BE2C (cell line): ENCODE measurements at regions not wholly inside any gene's neighbourhood (a gene's known extent, or its start where the extent isn't known, plus 50 kb on each side); places are given as distances from the start of the nearest gene placed in this dataset.

Source experiments
- DNase-seq: peaks from one replicate; pipeline ENCODE4 v3.0.0-alpha.2; 2020
- H3K27me3 ChIP-seq: fragments of 250-450 bp; sonication (Bioruptor Pico); 2 replicates; pipeline ENCODE4 v1.5.1; 2020; ENCODE audit warnings: mild to moderate bottlenecking
- H3K36me3 ChIP-seq: fragments of 250-450 bp; sonication (Bioruptor Pico); 2 replicates; pipeline ENCODE4 v1.5.1; 2020; ENCODE audit warnings: mild to moderate bottlenecking
- H3K4me1 ChIP-seq: fragments of 250-450 bp; sonication (Bioruptor Pico); 2 replicates; pipeline ENCODE4 v1.5.1; 2020
- H3K4me3 ChIP-seq: 2 replicates; pipeline ENCODE4 v1.5.1; 2011; ENCODE audit warnings: low read depth, low read length
- H3K9me3 ChIP-seq: fragments of 250-450 bp; sonication (Bioruptor Pico); 2 replicates; pipeline ENCODE4 v1.5.1; 2020
- TF ChIP-seq, protein P1 (sequence below): IDR thresholded peaks from 2 replicates; pipeline ENCODE4 v1.5.1; 2012; ENCODE audit warnings: mild to moderate bottlenecking, low read depth, low read length

DNA sequence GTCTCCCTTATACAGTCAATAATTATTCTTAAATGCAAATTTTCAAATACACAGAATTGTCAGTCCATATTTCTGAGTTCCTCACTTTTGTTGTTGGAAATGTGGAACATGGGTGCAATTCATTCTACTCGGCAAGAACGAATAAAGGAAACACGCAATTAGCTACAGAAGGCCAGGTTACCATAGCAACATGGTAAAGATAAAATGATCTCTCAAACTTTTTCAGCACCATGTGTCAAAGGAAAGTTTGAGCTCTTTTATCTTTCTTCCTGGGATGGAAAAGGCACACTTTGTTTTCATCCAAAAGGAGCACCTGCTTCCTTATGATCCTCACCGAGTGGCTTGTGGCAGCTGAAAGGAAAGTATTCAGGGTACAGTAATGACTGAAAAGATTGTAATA lies 595.0 kb downstream of the RPS29 start:
- TF ChIP-seq, protein P1, sequence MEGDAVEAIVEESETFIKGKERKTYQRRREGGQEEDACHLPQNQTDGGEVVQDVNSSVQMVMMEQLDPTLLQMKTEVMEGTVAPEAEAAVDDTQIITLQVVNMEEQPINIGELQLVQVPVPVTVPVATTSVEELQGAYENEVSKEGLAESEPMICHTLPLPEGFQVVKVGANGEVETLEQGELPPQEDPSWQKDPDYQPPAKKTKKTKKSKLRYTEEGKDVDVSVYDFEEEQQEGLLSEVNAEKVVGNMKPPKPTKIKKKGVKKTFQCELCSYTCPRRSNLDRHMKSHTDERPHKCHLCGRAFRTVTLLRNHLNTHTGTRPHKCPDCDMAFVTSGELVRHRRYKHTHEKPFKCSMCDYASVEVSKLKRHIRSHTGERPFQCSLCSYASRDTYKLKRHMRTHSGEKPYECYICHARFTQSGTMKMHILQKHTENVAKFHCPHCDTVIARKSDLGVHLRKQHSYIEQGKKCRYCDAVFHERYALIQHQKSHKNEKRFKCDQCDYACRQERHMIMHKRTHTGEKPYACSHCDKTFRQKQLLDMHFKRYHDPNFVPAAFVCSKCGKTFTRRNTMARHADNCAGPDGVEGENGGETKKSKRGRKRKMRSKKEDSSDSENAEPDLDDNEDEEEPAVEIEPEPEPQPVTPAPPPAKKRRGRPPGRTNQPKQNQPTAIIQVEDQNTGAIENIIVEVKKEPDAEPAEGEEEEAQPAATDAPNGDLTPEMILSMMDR = no peak
- DNase-seq = no peak
- Histone ChIP-seq H3K9me3 (no peaks in the 10 kb centered on the region), H3K27me3 (no peaks in the 10 kb centered on the region), H3K4me1 (no peaks in the 10 kb centered on the region), H3K36me3 (no peaks in the 10 kb centered on the region), H3K4me3 (no peak overlapping the region)

DNA sequence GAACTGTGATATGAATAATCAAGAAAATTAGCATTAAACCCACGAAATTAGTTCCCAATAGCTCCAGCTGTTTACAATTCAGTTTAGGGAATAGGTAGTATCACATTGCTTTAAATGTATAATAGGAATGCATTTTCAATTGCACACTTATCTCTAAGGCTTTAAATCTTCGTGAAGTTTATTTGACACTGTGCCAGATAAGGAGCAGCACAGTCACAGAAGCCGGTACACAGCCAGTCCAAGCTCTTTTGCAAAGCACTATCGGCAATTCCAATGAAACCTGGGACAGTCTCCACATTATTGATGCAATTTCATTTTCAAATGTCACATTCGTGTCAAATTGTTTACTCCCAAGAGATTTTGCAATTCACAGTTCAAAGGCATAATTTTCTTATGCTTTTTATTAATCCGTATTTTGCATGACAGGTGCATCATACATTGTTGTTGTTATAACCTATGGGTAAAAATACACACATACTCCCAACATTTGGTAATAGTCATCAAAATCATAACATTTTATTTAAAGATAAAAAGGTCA lies 602.8 kb downstream of the RPS29 start:
- TF ChIP-seq, protein P1 = no peak

DNA sequence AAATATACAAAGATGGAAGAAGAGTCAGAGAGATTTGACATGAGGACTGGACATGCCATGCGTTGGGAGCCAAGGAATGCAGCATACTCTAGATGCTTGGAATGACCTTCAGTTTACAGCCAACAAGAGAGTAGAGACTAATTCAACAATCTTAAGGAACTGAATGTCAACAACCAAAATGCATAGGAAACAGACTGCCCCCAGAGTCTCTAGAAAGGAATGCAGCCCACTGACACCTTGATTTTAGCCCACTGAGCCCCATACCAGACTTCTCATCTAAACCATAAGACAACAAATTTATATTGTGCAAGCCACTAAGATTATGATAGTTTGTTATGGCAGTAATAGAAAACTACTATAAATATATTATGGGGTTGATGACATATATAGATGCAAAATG lies 611.2 kb downstream of the RPS29 start:
- H3K36me3 ChIP-seq = no peaks in the 10 kb centered on the region
- DNase-seq = no peak
- H3K4me1 ChIP-seq = no peaks in the 10 kb centered on the region
- TF ChIP-seq, protein P1 = no peak
- H3K4me3 ChIP-seq = no peak overlapping the region
- no peaks in the 10 kb centered on the region for H3K9me3 ChIP-seq
- H3K27me3 ChIP-seq = no peaks in the 10 kb centered on the region

More for the DNA sequence above, 602.8 kb downstream of the RPS29 start:
- no peak for DNase-seq
- H3K36me3 ChIP-seq = no peaks in the 10 kb centered on the region
- no peaks in the 10 kb centered on the region for H3K9me3 ChIP-seq
- H3K4me3 ChIP-seq = no peak overlapping the region
- H3K27me3 ChIP-seq = no peaks in the 10 kb centered on the region
- H3K4me1 ChIP-seq = no peaks in the 10 kb centered on the region

- no peaks in the 10 kb centered on the region for H3K27me3 ChIP-seq
- DNase-seq = no peak
- TF ChIP-seq, protein P1 = no peak
- H3K4me1 ChIP-seq = no peaks in the 10 kb centered on the region
- H3K4me3 ChIP-seq = no peak overlapping the region
- no peaks in the 10 kb centered on the region for H3K36me3 ChIP-seq
- H3K9me3 ChIP-seq = no peaks in the 10 kb centered on the region
Measured at GRCh38 chr14:48973151-48973550, 613.0 kb downstream of the RPS29 start.

DNA sequence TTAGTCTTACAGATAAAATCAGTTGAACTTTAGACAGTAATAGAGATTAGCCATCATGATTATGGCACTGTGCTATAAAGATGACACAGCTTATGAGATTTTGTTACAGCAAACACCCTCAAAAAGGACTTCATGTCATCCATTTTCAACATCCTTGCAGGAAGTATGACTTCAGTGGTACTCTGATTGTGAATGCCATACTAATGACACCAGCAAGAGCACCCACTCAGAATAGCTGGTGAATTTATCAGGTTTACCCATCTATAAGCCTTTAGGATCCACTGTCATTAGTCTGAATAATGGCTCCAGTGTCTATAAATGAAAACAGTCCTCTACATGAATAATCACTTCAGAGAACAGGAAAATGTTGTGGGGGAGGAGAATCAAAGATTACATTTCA lies 615.2 kb downstream of the RPS29 start:
- TF ChIP-seq, protein P1 = no peak
- Histone ChIP-seq H3K4me3 (no peak overlapping the region), H3K36me3 (no peaks in the 10 kb centered on the region), H3K4me1 (no peaks in the 10 kb centered on the region), H3K9me3 (no peaks in the 10 kb centered on the region), H3K27me3 (no peaks in the 10 kb centered on the region)
- DNase-seq = no peak

GRCh38 chr14:48967419-48967818 lies 618.8 kb downstream of the RPS29 start:
- H3K9me3 ChIP-seq = no peaks in the 10 kb centered on the region
- no peaks in the 10 kb centered on the region for H3K36me3 ChIP-seq
- no peaks in the 10 kb centered on the region for H3K27me3 ChIP-seq
- no peaks in the 10 kb centered on the region for H3K4me1 ChIP-seq
- TF ChIP-seq, protein P1 = no peak
- no peak overlapping the region for H3K4me3 ChIP-seq
- DNase-seq = no peak
